CD4-positive, alpha-beta memory T cell (primary cell): ENCODE measurements at regions not wholly inside any gene's neighbourhood (a gene's known extent, or its start where the extent isn't known, plus 50 kb on each side); places are given as distances from the start of the nearest gene placed in this dataset.

Experiments
- CTCF ChIA-PET: fragments of 350-600 bp; sonication (Branson Sonifier 250); formaldehyde crosslinking; loops from one replicate; lab custom pipeline; 2021; ENCODE audit warnings: inconsistent platforms; ENCODE audit not compliant: partially characterized antibody; lab: Charles Lee
- POLR2A ChIA-PET: fragments of 350-600 bp; sonication (Branson Sonifier 250); formaldehyde crosslinking; loops from one replicate; lab custom pipeline; 2021; ENCODE audit not compliant: partially characterized antibody; lab: Charles Lee
- DNase-seq, 5 donors: peaks; one replicate each; pipeline versions ENCODE4 v3.0.0 to v3.0.0-alpha.2; 2020 to 2022; ENCODE audit warnings: mixed read lengths in 1 of 5
- H3K27ac ChIP-seq: one replicate; pipeline ENCODE4 v1.7.0; 2013; ENCODE audit warnings: low read depth, low read length
- H3K27me3 ChIP-seq: 2 replicates; pipeline ENCODE4 v1.7.0; 2013; ENCODE audit warnings: mild to moderate bottlenecking, low read length, moderate library complexity; ENCODE audit not compliant: insufficient read depth
- H3K36me3 ChIP-seq: 2 replicates; pipeline ENCODE4 v1.7.0; 2013; ENCODE audit warnings: mild to moderate bottlenecking, low read length, moderate library complexity; ENCODE audit not compliant: insufficient read depth
- H3K4me1 ChIP-seq: 2 replicates; pipeline ENCODE4 v1.7.0; 2013; ENCODE audit warnings: mild to moderate bottlenecking, low read length, moderate library complexity; ENCODE audit not compliant: insufficient read depth
- H3K4me3 ChIP-seq, 2 donors: one replicate each; pipeline ENCODE4 v1.7.0; 2013; ENCODE audit warnings: low read length in 2 of 2, mild to moderate bottlenecking in 1 of 2
- H3K9me3 ChIP-seq, 2 donors: one replicate each; pipeline ENCODE4 v1.7.0; 2013; ENCODE audit warnings: low read length in 2 of 2, control low read depth in 1 of 2; ENCODE audit not compliant: control insufficient read depth in 1 of 2
- H3K27ac Mint-ChIP-seq, 7 donors: one replicate each; pipeline ENCODE4 v1.8.0; 2020 to 2021; ENCODE audit warnings: mixed read lengths in 7 of 7, mild to moderate bottlenecking in 6 of 7, inconsistent platforms in 3 of 7, moderate library complexity in 3 of 7
- H3K27me3 Mint-ChIP-seq, 2 donors: one replicate each; pipeline ENCODE4 v1.8.0; 2020 to 2021; ENCODE audit warnings: mixed read lengths in 2 of 2
- H3K36me3 Mint-ChIP-seq, 2 donors: one replicate each; pipeline ENCODE4 v1.8.0; 2020 to 2021; ENCODE audit warnings: mixed read lengths in 2 of 2, inconsistent platforms in 1 of 2, mild to moderate bottlenecking in 1 of 2
- H3K4me1 Mint-ChIP-seq, 4 donors: one replicate each; pipeline ENCODE4 v1.8.0; 2020 to 2021; ENCODE audit warnings: mixed read lengths in 4 of 4, mild to moderate bottlenecking in 1 of 4
- H3K4me3 Mint-ChIP-seq, 8 donors: one replicate each; pipeline ENCODE4 v1.8.0; 2020 to 2021; ENCODE audit warnings: mixed read lengths in 8 of 8, mild to moderate bottlenecking in 7 of 8, moderate library complexity in 6 of 8, inconsistent platforms in 3 of 8
- H3K9me3 Mint-ChIP-seq, 8 donors: one replicate each; pipeline ENCODE4 v1.8.0; 2020 to 2021; ENCODE audit warnings: mixed read lengths in 8 of 8, mild to moderate bottlenecking in 5 of 8, inconsistent platforms in 3 of 8, moderate library complexity in 1 of 8
- intact Hi-C: fragments of 100-400 bp; cut with micrococcal nuclease; formaldehyde crosslinking; loops from one replicate; pipeline ENCODE4 v1.15.1; 2023

GRCh38 chr13:65088906-65089305 is 2141.2 kb downstream of the PCDH9 start:
- intact Hi-C loops: no loop called here
- no peak overlapping the region for H3K4me3 Mint-ChIP-seq
- Histone ChIP-seq H3K27ac (no peak overlapping the region), H3K36me3 (no peaks in the 10 kb centered on the region), H3K27me3 (no peaks in the 10 kb centered on the region), H3K9me3 (no peaks in the 10 kb centered on the region), H3K4me1 (no peaks in the 10 kb centered on the region), H3K4me3 (no peak overlapping the region)
- ChIA-PET POLR2A (no interaction called here), CTCF (no interaction called here)
- H3K36me3 Mint-ChIP-seq: no peaks in the 10 kb centered on the region
- H3K27me3 Mint-ChIP-seq: no peaks in the 10 kb centered on the region
- H3K27ac Mint-ChIP-seq: no peak overlapping the region
- H3K4me1 Mint-ChIP-seq: peaks cover 0 to 1% (median 0%) of the 10 kb centered on the region in 4 donors
- no peak for DNase-seq
- H3K9me3 Mint-ChIP-seq: peaks cover 2 to 10% (median 4%) of the 10 kb centered on the region in 8 donors

DNA sequence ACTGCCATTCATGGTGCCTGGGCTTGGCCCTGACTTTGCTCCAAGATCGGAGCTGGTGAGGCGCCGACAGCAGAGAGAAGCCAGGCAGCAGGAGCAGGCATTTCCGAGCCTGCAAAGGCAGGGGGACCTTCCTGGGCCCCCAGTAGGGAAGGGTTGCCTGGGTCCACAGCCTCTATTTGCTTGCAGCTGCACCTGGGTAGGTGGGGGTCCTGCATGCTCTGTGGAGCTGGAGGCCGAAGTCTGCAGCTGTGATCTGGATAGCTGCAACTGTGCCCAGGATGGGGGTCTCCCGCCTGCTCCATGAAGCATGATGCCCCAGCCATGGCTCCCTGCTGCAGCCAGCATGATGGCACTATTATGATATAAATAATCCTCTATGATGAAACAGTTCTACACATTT is 2144.2 kb downstream of the PCDH9 start:
- CTCF ChIA-PET: no interaction called here
- Mint-ChIP-seq H3K4me3 (no peak overlapping the region), H3K27me3 (no peaks in the 10 kb centered on the region), H3K36me3 (no peaks in the 10 kb centered on the region), H3K9me3 (peaks cover 0 to 10% (median 3%) of the 10 kb centered on the region in 8 donors), H3K27ac (no peak overlapping the region), H3K4me1 (no peaks in the 10 kb centered on the region)
- Histone ChIP-seq H3K27me3 (no peaks in the 10 kb centered on the region), H3K4me1 (no peaks in the 10 kb centered on the region), H3K9me3 (no peaks in the 10 kb centered on the region), H3K27ac (no peak overlapping the region), H3K36me3 (no peaks in the 10 kb centered on the region), H3K4me3 (no peak overlapping the region)
- intact Hi-C loops: no loop called here
- POLR2A ChIA-PET: no interaction called here
- DNase-seq: no peak

DNA sequence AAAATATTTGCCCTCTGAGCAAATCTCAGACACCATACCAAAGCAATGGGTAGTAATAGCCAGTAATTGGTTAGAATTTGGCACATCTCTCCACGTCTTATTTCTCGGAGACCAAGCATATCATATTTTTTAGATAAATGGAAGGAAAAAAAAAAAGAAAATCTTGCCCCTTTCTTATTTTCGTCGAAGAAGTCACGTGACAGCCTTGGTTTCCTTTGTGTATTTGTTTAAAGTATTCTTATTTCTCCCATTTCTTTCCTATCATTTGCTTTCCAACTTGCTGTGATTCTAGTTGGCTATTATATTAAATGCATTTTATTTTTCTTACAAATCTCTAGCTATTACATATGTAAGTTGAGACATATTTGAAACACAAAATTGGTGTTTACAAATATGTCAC is 2155.9 kb downstream of the PCDH9 start:
- Mint-ChIP-seq H3K27ac (no peak overlapping the region), H3K9me3 (peaks cover 0 to 9% (median 3%) of the 10 kb centered on the region in 8 donors), H3K4me1 (no peaks in the 10 kb centered on the region), H3K36me3 (no peaks in the 10 kb centered on the region), H3K27me3 (no peaks in the 10 kb centered on the region), H3K4me3 (no peak overlapping the region)
- Histone ChIP-seq H3K36me3 (no peaks in the 10 kb centered on the region), H3K4me3 (no peak overlapping the region), H3K27ac (no peak overlapping the region), H3K4me1 (no peaks in the 10 kb centered on the region), H3K9me3 (peaks cover 0 to 3% of the 10 kb centered on the region in 2 donors), H3K27me3 (no peaks in the 10 kb centered on the region)
- ChIA-PET CTCF (no interaction called here), POLR2A (no interaction called here)
- intact Hi-C loops: no loop called here
- DNase-seq: no peak

GRCh38 chr13:65064967-65065366 is 2165.2 kb downstream of the PCDH9 start:
- Mint-ChIP-seq H3K4me3 (no peak overlapping the region), H3K9me3 (peaks cover 0 to 15% (median 6%) of the 10 kb centered on the region in 8 donors), H3K27ac (no peak overlapping the region), H3K4me1 (no peaks in the 10 kb centered on the region), H3K36me3 (no peaks in the 10 kb centered on the region), H3K27me3 (no peaks in the 10 kb centered on the region)
- Histone ChIP-seq H3K27ac (no peak overlapping the region), H3K9me3 (no peaks in the 10 kb centered on the region), H3K27me3 (no peaks in the 10 kb centered on the region), H3K4me1 (no peaks in the 10 kb centered on the region), H3K4me3 (no peak overlapping the region), H3K36me3 (no peaks in the 10 kb centered on the region)
- DNase-seq: no peak
- intact Hi-C loops: no loop called here
- ChIA-PET POLR2A (no interaction called here), CTCF (no interaction called here)

GRCh38 chr13:65063753-65064152 is 2166.4 kb downstream of the PCDH9 start:
- ChIA-PET CTCF (no interaction called here), POLR2A (no interaction called here)
- intact Hi-C loops: no loop called here
- Histone ChIP-seq H3K4me1 (no peaks in the 10 kb centered on the region), H3K9me3 (no peaks in the 10 kb centered on the region), H3K27ac (no peak overlapping the region), H3K36me3 (no peaks in the 10 kb centered on the region), H3K27me3 (no peaks in the 10 kb centered on the region), H3K4me3 (no peak overlapping the region)
- Mint-ChIP-seq H3K27me3 (no peaks in the 10 kb centered on the region), H3K27ac (no peak overlapping the region), H3K4me1 (no peaks in the 10 kb centered on the region), H3K4me3 (no peak overlapping the region), H3K9me3 (peaks cover under 1 to 18% (median 7%) of the 10 kb centered on the region in 8 donors), H3K36me3 (no peaks in the 10 kb centered on the region)
- no peak for DNase-seq

- Mint-ChIP-seq H3K4me1 (no peaks in the 10 kb centered on the region), H3K4me3 (no peak overlapping the region), H3K36me3 (no peaks in the 10 kb centered on the region), H3K9me3 (peaks cover 2 to 20% (median 6%) of the 10 kb centered on the region in 8 donors), H3K27me3 (no peaks in the 10 kb centered on the region), H3K27ac (no peak overlapping the region)
- no peaks in the 10 kb centered on the region for H3K9me3 ChIP-seq
- no peak for DNase-seq
- H3K4me1 ChIP-seq: no peaks in the 10 kb centered on the region
- CTCF ChIA-PET: no interaction called here
- H3K27ac ChIP-seq: no peak overlapping the region
- H3K4me3 ChIP-seq: no peak overlapping the region
- POLR2A ChIA-PET: no interaction called here
- intact Hi-C loops: no loop called here
- H3K36me3 ChIP-seq: no peaks in the 10 kb centered on the region
- no peaks in the 10 kb centered on the region for H3K27me3 ChIP-seq
Measured at GRCh38 chr13:65057986-65058385, 2172.2 kb downstream of the PCDH9 start.

DNA sequence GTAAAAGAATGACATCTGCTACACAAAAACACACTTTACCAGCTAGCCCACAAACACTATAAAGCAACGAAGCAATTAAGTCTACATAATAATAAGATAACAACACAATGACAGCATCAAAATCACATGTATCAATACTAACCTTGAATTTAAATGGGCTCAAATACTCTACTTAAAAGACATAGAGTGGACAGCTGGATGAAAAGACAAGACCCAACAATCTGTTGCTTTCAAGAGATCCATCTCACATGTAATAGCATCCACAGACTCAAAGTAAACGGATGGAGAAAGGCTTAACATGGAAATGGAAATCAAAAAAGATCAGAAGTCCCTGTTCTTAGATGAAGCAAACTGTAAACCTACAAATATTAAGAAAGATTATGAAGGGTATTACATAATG is 2175.9 kb downstream of the PCDH9 start:
- Histone ChIP-seq H3K27me3 (no peaks in the 10 kb centered on the region), H3K9me3 (no peaks in the 10 kb centered on the region), H3K27ac (no peak overlapping the region), H3K4me1 (no peaks in the 10 kb centered on the region), H3K36me3 (no peaks in the 10 kb centered on the region), H3K4me3 (no peak overlapping the region)
- DNase-seq: no peak
- Mint-ChIP-seq H3K27me3 (no peaks in the 10 kb centered on the region), H3K4me1 (no peaks in the 10 kb centered on the region), H3K9me3 (peaks cover 0 to 14% (median 6%) of the 10 kb centered on the region in 8 donors), H3K27ac (no peak overlapping the region), H3K4me3 (no peak overlapping the region), H3K36me3 (no peaks in the 10 kb centered on the region)
- intact Hi-C loops: no loop called here
- ChIA-PET CTCF (no interaction called here), POLR2A (no interaction called here)

- Mint-ChIP-seq H3K36me3 (no peaks in the 10 kb centered on the region), H3K27me3 (no peaks in the 10 kb centered on the region), H3K9me3 (peaks cover 0 to 28% (median 15%) of the 10 kb centered on the region in 8 donors), H3K4me1 (no peaks in the 10 kb centered on the region), H3K27ac (no peak overlapping the region), H3K4me3 (no peak overlapping the region)
- Histone ChIP-seq H3K4me3 (no peak overlapping the region), H3K9me3 (no peaks in the 10 kb centered on the region), H3K27me3 (no peaks in the 10 kb centered on the region), H3K27ac (no peak overlapping the region), H3K4me1 (no peaks in the 10 kb centered on the region), H3K36me3 (no peaks in the 10 kb centered on the region)
- intact Hi-C loops: no loop called here
- POLR2A ChIA-PET: no interaction called here
- CTCF ChIA-PET: no interaction called here
- DNase-seq: no peak
Measured at GRCh38 chr13:65036999-65037398, 2193.1 kb downstream of the PCDH9 start.
